ENCODE measurements at regions not wholly inside any gene's neighbourhood (a gene's known extent, or its start where the extent isn't known, plus 50 kb on each side); places are given as distances from the start of the nearest gene placed in this dataset.

DNA sequence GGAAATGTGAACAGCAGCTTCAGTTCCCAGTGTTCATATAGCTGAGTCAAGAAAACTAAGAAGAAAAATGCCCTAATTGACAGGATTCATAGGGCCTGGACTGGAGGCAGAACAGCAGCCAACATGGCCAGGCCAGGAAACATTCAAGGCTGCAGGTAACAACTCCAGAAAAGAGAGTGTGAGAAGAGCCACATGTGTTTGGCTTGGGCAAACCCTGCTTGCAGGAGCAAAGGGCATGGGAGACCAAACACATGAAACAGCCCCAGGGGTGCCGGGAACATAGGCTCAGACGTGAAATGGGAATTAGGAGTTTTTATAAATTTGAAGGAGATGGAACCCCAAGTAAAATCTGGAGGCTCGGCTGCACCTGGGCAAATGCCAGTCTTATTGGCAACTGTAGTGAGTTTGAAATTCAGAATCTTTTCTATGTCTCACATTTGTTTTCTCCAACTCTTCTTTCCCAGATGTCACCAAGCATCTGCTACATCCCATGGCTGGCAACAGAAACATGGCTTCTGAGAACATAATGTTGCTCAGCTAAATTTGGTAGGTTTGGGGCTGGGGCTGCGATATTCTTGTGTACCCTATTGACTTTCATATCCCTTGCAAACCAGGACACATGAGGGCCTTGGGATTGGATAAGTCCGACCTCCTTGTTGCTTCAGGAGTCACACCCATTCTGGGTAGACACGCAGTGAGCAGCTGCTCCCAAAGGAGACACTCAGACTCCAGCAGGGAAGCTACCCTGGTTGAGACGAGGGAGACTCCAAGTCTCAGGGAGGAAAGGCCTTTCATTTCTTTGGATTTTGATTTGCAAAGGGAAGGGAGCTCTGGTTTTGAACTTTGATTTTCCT, 98.9 kb upstream of the CLSTN2 start:
- TF ChIP-seq POU2F2 (IDR thresholded peaks at IDR 0.05; ENCODE audit: low read depth, low read length) (no peak), POLR2A (IDR thresholded peaks at IDR 0.05; ENCODE audit: low read depth, low read length) (no peak)

Measured in GM12891 (cell line).